GM20431 (cell line): ENCODE measurements at regions not wholly inside any gene's neighbourhood (a gene's known extent, or its start where the extent isn't known, plus 50 kb on each side); places are given as distances from the start of the nearest gene placed in this dataset.

Experiments
- in situ Hi-C: fragments of 300-500 bp; cut with MseI, MboI; formaldehyde crosslinking; loops from one replicate; pipeline ENCODE4 v1.15.0; 2020; ENCODE audit warnings: low sequenced_read_pairs; ENCODE audit not compliant: unreplicated experiment

- in situ Hi-C loops: no loop called here
Measured at GRCh38 chr5:165305596-165305995, 1800.2 kb downstream of the MAT2B start.

GRCh38 chr5:165309446-165309845 lies 1804.0 kb downstream of the MAT2B start:
- in situ Hi-C loops: no loop called here

- in situ Hi-C loops: no loop called here
Measured at GRCh38 chr5:165310031-165310430, 1804.6 kb downstream of the MAT2B start.

- in situ Hi-C loops: no loop called here
Measured at GRCh38 chr5:165321912-165322311, 1816.5 kb downstream of the MAT2B start.

- in situ Hi-C loops: no loop called here
Measured at GRCh38 chr5:165325221-165325620, 1819.8 kb downstream of the MAT2B start.

GRCh38 chr5:165327631-165328030 lies 1822.2 kb downstream of the MAT2B start:
- in situ Hi-C loops: no loop called here

GRCh38 chr5:165328846-165329245 lies 1823.4 kb downstream of the MAT2B start:
- in situ Hi-C loops: no loop called here

GRCh38 chr5:165333623-165334022 lies 1828.2 kb downstream of the MAT2B start:
- in situ Hi-C loops: no loop called here

GRCh38 chr5:165334201-165334600 lies 1828.8 kb downstream of the MAT2B start:
- in situ Hi-C loops: no loop called here

GRCh38 chr5:165349735-165350134 lies 1844.3 kb downstream of the MAT2B start:
- in situ Hi-C loops: no loop called here

- in situ Hi-C loops: no loop called here
Measured at GRCh38 chr5:165351342-165351741, 1845.9 kb downstream of the MAT2B start.

- in situ Hi-C loops: no loop called here
Measured at GRCh38 chr5:165360366-165360765, 1854.9 kb downstream of the MAT2B start.

- in situ Hi-C loops: no loop called here
Measured at GRCh38 chr5:165360784-165361542, 1855.5 kb downstream of the MAT2B start.

GRCh38 chr5:165370233-165370632 lies 1864.8 kb downstream of the MAT2B start:
- in situ Hi-C loops: no loop called here

GRCh38 chr5:165370794-165371193 lies 1865.4 kb downstream of the MAT2B start:
- in situ Hi-C loops: no loop called here

GRCh38 chr5:165375201-165375600 lies 1869.8 kb downstream of the MAT2B start:
- in situ Hi-C loops: no loop called here

GRCh38 chr5:165393839-165394238 lies 1888.4 kb downstream of the MAT2B start:
- in situ Hi-C loops: no loop called here

- in situ Hi-C loops: no loop called here
Measured at GRCh38 chr5:165397516-165397915, 1892.1 kb downstream of the MAT2B start.

- in situ Hi-C loops: no loop called here
Measured at GRCh38 chr5:165400086-165400485, 1894.7 kb downstream of the MAT2B start.

- in situ Hi-C loops: no loop called here
Measured at GRCh38 chr5:165404917-165405316, 1899.5 kb downstream of the MAT2B start.

GRCh38 chr5:165405340-165405739 lies 1899.9 kb downstream of the MAT2B start:
- in situ Hi-C loops: no loop called here

- in situ Hi-C loops: no loop called here
Measured at GRCh38 chr5:165407352-165407751, 1901.9 kb downstream of the MAT2B start.
